Tibial nerve (tissue), 4 donors: ENCODE measurements at regions not wholly inside any gene's neighbourhood (a gene's known extent, or its start where the extent isn't known, plus 50 kb on each side); places are given as distances from the start of the nearest gene placed in this dataset.

Experiments used
- EP300 ChIP-seq, 2 donors: sonication (generic); formaldehyde crosslinking; IDR thresholded peaks; one replicate each; pipeline ENCODE4 v1.6.1; 2017; ENCODE audit warnings: antibody characterized with exemption in 2 of 2, mild to moderate bottlenecking in 1 of 2
- POLR2A ChIP-seq, 2 donors: fragments of 450-650 bp; IDR thresholded peaks; one replicate each; pipeline ENCODE4 v1.6.1; 2017; ENCODE audit warnings: antibody characterized with exemption in 2 of 2, mild to moderate bottlenecking in 2 of 2, moderate library complexity in 2 of 2
- TF ChIP-seq, protein P1 (sequence below), 5 experiments: fragments of 200-600 bp in 3 of 5; fragments of 450-650 bp in 2 of 5; sonication (generic) in 3 of 5; IDR thresholded peaks; one replicate each; pipeline ENCODE4 v1.5.1; 2016 to 2019; ENCODE audit warnings: antibody characterized with exemption in 5 of 5, mild to moderate bottlenecking in 3 of 5, moderate library complexity in 2 of 5

DNA sequence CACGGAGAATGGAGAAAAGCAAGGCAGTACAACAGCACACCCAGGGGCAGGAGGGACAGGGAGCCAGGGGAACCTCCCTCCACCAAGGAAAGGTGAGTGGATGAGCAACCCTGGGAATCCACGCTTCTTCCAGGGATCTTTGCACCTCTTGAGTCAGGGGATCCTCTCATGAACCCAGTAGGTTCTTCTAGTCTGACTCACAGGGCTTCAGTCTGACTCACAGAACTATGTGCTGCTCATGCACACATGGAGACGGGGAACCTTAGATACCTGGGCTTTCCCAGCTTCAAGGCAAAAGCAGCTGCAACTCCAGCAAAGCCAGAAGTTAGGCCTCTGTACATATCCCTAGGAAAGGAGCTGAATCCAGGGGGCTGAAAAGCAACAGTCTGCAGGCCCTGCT is 1021.4 kb upstream of the TENM4 start:
- TF ChIP-seq POLR2A (IDR thresholded peaks at IDR 0.05) (no peak), EP300 (IDR thresholded peaks at IDR 0.05) (no peak)
- TF ChIP-seq, protein P1, sequence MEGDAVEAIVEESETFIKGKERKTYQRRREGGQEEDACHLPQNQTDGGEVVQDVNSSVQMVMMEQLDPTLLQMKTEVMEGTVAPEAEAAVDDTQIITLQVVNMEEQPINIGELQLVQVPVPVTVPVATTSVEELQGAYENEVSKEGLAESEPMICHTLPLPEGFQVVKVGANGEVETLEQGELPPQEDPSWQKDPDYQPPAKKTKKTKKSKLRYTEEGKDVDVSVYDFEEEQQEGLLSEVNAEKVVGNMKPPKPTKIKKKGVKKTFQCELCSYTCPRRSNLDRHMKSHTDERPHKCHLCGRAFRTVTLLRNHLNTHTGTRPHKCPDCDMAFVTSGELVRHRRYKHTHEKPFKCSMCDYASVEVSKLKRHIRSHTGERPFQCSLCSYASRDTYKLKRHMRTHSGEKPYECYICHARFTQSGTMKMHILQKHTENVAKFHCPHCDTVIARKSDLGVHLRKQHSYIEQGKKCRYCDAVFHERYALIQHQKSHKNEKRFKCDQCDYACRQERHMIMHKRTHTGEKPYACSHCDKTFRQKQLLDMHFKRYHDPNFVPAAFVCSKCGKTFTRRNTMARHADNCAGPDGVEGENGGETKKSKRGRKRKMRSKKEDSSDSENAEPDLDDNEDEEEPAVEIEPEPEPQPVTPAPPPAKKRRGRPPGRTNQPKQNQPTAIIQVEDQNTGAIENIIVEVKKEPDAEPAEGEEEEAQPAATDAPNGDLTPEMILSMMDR (IDR thresholded peaks at IDR 0.05), result no peak
